Osteocyte (in vitro differentiated cells): ENCODE measurements at regions not wholly inside any gene's neighbourhood (a gene's known extent, or its start where the extent isn't known, plus 50 kb on each side); places are given as distances from the start of the nearest gene placed in this dataset.

ENCODE experiments used
- DNase-seq: peaks from one replicate; pipeline ENCODE4 v3.0.0; 2021; ENCODE audit warnings: mixed read lengths; ENCODE audit not compliant: unreplicated experiment; ENCODE audit errors: extremely low spot score
- H3K27ac Mint-ChIP-seq: one replicate; pipeline ENCODE4 v1.8.0; 2021; ENCODE audit warnings: mild to moderate bottlenecking, mixed read lengths; ENCODE audit not compliant: unreplicated experiment
- H3K27me3 Mint-ChIP-seq: one replicate; pipeline ENCODE4 v1.8.0; 2021; ENCODE audit warnings: mixed read lengths; ENCODE audit not compliant: unreplicated experiment
- H3K36me3 Mint-ChIP-seq: one replicate; pipeline ENCODE4 v1.8.0; 2021; ENCODE audit warnings: mixed read lengths; ENCODE audit not compliant: unreplicated experiment
- H3K4me1 Mint-ChIP-seq: one replicate; pipeline ENCODE4 v1.8.0; 2021; ENCODE audit warnings: mixed read lengths; ENCODE audit not compliant: unreplicated experiment
- H3K4me3 Mint-ChIP-seq: one replicate; pipeline ENCODE4 v1.8.0; 2021; ENCODE audit warnings: mild to moderate bottlenecking, moderate library complexity, mixed read lengths; ENCODE audit not compliant: unreplicated experiment
- H3K9me3 Mint-ChIP-seq: one replicate; pipeline ENCODE4 v1.8.0; 2021; ENCODE audit warnings: mixed read lengths; ENCODE audit not compliant: unreplicated experiment
- TF ChIP-seq, protein P1 (sequence below): fragments of 200-600 bp; sonication (generic); IDR thresholded peaks from 2 replicates; pipeline ENCODE4 v1.5.0; 2021; ENCODE audit warnings: antibody characterized with exemption, mild to moderate bottlenecking, moderate library complexity

DNA sequence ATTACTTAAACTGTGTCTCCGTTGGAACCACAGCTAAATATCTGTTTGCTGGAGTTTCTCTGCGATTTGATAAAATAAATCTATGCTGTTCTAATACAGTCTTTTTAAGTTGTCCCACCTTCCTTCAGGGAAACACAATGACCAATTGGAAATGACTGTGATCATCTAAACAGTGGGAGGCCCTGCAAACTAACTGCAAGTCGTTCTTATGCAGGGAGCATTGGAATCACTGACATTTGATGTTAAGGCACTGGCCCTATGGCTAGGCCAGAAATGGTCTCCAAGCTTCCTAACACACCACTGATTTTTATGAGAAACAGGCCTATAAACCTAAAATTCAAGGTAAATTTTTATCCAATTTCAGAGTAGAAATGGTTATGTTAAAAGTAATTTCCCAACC lies 645.2 kb downstream of the LMO4 start:
- TF ChIP-seq, protein P1, sequence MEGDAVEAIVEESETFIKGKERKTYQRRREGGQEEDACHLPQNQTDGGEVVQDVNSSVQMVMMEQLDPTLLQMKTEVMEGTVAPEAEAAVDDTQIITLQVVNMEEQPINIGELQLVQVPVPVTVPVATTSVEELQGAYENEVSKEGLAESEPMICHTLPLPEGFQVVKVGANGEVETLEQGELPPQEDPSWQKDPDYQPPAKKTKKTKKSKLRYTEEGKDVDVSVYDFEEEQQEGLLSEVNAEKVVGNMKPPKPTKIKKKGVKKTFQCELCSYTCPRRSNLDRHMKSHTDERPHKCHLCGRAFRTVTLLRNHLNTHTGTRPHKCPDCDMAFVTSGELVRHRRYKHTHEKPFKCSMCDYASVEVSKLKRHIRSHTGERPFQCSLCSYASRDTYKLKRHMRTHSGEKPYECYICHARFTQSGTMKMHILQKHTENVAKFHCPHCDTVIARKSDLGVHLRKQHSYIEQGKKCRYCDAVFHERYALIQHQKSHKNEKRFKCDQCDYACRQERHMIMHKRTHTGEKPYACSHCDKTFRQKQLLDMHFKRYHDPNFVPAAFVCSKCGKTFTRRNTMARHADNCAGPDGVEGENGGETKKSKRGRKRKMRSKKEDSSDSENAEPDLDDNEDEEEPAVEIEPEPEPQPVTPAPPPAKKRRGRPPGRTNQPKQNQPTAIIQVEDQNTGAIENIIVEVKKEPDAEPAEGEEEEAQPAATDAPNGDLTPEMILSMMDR, result no peak

DNA sequence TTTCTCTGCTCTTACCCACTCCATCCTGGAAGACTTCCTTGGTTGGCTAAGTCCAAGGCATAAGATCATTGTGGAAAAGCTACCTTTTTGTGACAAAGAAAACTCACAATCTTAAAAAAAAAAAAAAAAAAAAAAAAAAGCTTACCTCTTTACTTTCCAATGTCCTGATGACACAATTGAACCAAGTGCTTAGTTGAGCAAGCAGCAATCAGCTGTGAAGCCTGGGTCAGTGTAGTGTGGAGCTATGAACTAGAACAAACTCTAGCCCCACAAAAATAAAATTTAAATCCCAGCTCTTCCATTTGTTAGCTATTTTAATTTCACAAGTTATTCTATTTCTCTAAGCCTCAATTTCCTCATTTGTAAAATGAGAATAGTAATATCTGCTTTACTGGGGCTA lies 647.6 kb downstream of the LMO4 start:
- H3K27me3 Mint-ChIP-seq, result peaks cover 2% of the 10 kb centered on the region
- no peaks in the 10 kb centered on the region for H3K9me3 Mint-ChIP-seq
- TF ChIP-seq, protein P1, result no peak
- H3K4me3 Mint-ChIP-seq, result no peak overlapping the region
- H3K36me3 Mint-ChIP-seq, result no peaks in the 10 kb centered on the region
- H3K4me1 Mint-ChIP-seq, result peaks cover 3% of the 10 kb centered on the region
- no peak overlapping the region for H3K27ac Mint-ChIP-seq
- DNase-seq, result no peak

More for the DNA sequence above, 645.2 kb downstream of the LMO4 start:
- Mint-ChIP-seq H3K27me3 (no peaks in the 10 kb centered on the region), H3K36me3 (no peaks in the 10 kb centered on the region), H3K9me3 (no peaks in the 10 kb centered on the region), H3K4me3 (no peak overlapping the region), H3K4me1 (peaks cover 1% of the 10 kb centered on the region), H3K27ac (no peak overlapping the region)
- no peak for DNase-seq

DNA sequence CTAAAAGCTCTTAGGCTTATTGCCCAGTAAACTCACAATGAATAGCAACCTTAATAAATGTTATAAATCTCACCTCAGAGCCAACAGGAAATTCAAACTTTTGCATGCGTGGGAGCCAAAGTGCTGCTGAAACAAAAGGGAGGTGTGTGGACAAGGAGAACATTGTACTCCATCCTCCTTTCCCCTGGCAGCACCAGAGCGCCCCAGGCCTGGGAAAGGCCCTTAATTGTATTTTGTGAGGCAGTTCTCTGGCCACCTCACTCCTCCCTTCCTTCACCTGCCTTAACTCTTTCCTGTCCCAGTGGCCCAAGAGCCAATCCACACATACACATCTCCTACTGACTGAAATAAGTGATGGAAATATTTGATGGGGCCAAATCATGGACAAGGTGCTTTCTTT lies 648.5 kb downstream of the LMO4 start:
- TF ChIP-seq, protein P1, result no peak
- H3K36me3 Mint-ChIP-seq, result no peaks in the 10 kb centered on the region
- peaks cover 3% of the 10 kb centered on the region for H3K4me1 Mint-ChIP-seq
- peaks cover 2% of the 10 kb centered on the region for H3K27me3 Mint-ChIP-seq
- no peak for DNase-seq
- H3K27ac Mint-ChIP-seq, result no peak overlapping the region
- H3K9me3 Mint-ChIP-seq, result no peaks in the 10 kb centered on the region
- H3K4me3 Mint-ChIP-seq, result no peak overlapping the region

DNA sequence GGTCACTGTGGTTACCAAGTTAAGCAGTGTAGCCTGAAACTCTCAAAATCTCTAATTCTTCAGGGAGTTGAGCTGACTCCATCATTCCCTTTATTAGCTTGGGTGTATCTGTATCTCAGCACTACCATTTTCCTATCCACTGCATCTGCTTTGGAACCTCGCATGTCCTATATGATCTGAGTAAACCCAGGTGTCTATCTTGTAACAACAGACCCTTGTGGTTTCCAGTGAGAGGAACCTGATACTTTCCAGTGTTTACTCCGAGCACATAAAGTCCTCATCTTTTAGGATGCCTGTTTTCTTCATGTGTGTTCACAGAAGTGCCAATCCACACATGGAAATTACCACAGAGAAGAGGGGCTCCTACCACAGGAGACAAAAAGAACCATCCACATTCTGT lies 650.4 kb downstream of the LMO4 start:
- no peak overlapping the region for H3K27ac Mint-ChIP-seq
- no peaks in the 10 kb centered on the region for H3K9me3 Mint-ChIP-seq
- no peak overlapping the region for H3K4me3 Mint-ChIP-seq
- H3K36me3 Mint-ChIP-seq, result no peaks in the 10 kb centered on the region
- no peak for DNase-seq
- TF ChIP-seq, protein P1, result no peak
- H3K27me3 Mint-ChIP-seq, result peaks cover 2% of the 10 kb centered on the region
- H3K4me1 Mint-ChIP-seq, result peaks cover 1% of the 10 kb centered on the region

DNA sequence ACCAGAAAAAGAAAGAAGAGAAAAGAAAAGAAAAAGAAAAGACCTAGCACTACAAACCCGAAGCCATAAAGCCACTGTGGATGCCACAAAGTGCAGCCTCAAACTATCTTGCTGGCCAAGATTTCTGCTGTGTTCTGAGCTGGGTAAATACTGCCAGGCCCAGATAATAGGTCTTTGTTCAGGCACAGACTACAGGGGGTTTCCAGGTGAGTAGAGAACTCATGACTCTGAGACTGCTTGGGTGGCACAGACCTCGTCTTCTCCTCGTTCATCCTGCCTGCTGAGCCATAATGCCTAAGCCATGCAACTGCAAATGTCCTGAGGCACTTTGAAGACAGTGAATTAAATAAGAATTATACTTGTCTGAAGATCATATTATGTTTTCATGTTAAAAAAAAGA lies 651.8 kb downstream of the LMO4 start:
- no peaks in the 10 kb centered on the region for H3K9me3 Mint-ChIP-seq
- H3K4me1 Mint-ChIP-seq, result peaks cover 1% of the 10 kb centered on the region
- H3K36me3 Mint-ChIP-seq, result no peaks in the 10 kb centered on the region
- no peak for DNase-seq
- H3K27ac Mint-ChIP-seq, result no peak overlapping the region
- no peak overlapping the region for H3K4me3 Mint-ChIP-seq
- peaks cover 2% of the 10 kb centered on the region for H3K27me3 Mint-ChIP-seq
- TF ChIP-seq, protein P1, result no peak
